ENCODE measurements at regions not wholly inside any gene's neighbourhood (a gene's known extent, or its start where the extent isn't known, plus 50 kb on each side); places are given as distances from the start of the nearest gene placed in this dataset.

DNA sequence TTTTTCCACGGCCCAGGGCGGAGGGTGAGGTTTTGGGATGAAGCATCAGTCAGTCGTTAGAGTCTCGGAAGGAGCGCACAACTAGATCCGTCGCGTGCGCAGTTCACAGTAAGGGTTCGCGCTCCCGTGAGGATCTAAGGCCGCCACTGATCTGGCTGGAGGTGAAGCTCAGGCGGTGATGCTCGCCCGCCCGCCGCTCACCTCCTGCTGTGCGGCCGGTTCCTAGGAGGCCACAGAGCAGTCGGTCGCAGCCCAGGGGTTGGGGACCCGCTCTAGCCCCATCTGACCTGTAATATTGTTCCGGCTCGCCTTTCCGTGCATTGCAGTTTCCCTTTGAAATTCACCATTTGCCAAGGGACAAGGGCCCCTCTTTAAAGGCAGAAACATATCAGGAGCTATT is 244.7 kb downstream of the TFAP2C start:
- Histone ChIP-seq H3F3A (ENCODE audit: low read length, unreplicated experiment) (no peaks in the 10 kb centered on the region), H3K4me2 (ENCODE audit: low read length) (no peak overlapping the region), H3K9me3 (ENCODE audit: low read length) (no peaks in the 10 kb centered on the region), H3K27ac (ENCODE audit: low read length) (no peak overlapping the region), H3K9me2 (replicated peaks; ENCODE audit: low read length) (no peaks in the 10 kb centered on the region), H3K79me2 (ENCODE audit: low read length) (no peaks in the 10 kb centered on the region), H3K4me3 (ENCODE audit: low read length) (no peak overlapping the region), H4K20me1 (ENCODE audit: low read length) (no peaks in the 10 kb centered on the region), H3K36me3 (ENCODE audit: low read depth, low read length) (no peaks in the 10 kb centered on the region), H2AFZ (ENCODE audit: low read length) (no peak overlapping the region), H3K4me1 (ENCODE audit: insufficient read depth, low read length) (peaks cover 18% of the 10 kb centered on the region), H3K27me3 (ENCODE audit: low read length) (no peaks in the 10 kb centered on the region), H3K9ac (ENCODE audit: low read length) (no peak overlapping the region)
- intact Hi-C loops (cut with micrococcal nuclease), result loop anchor here (2.0 kb wide), 1 partner anchor 85 kb away; no protein-coding TSS in a partner anchor
- BruUV-seq (replicated peaks), result no TSS peak
- CTCF ChIA-PET, result no interaction called here
- POLR2A ChIA-PET (ENCODE audit: unreplicated experiment), result no interaction called here
- TF ChIP-seq EZH2 (IDR thresholded peaks at IDR 0.05; ENCODE audit: low read length, unreplicated experiment), result no peak
- DNase-seq (no peak), ATAC-seq (no peak)

GRCh38 chr20:56875052-56875659 is 246.1 kb downstream of the TFAP2C start:
- BruUV-seq (replicated peaks), result no TSS peak
- H3K4me3 ChIP-seq (ENCODE audit: low read length), result peak overlapping the region; percentile 6; the same call in 1 of the 2 replicates
- peaks cover 18% of the 10 kb centered on the region for H3K4me1 ChIP-seq (ENCODE audit: insufficient read depth, low read length)
- no peak overlapping the region for H3K9ac ChIP-seq (ENCODE audit: low read length)
- ATAC-seq, result peak; percentile 99
- H3K9me2 ChIP-seq (replicated peaks; ENCODE audit: low read length), result no peaks in the 10 kb centered on the region
- peak overlapping the region; percentile 65 for H3K4me2 ChIP-seq (ENCODE audit: low read length)
- no peaks in the 10 kb centered on the region for H3K79me2 ChIP-seq (ENCODE audit: low read length)
- H4K20me1 ChIP-seq (ENCODE audit: low read length), result no peaks in the 10 kb centered on the region
- TF ChIP-seq CTCF (conservative IDR thresholded peaks at IDR 0.05; ENCODE audit: low read depth, low read length) (no peak), EZH2 (IDR thresholded peaks at IDR 0.05; ENCODE audit: low read length, unreplicated experiment) (no peak), EZH2phosphoT487 (IDR thresholded peaks at IDR 0.05; ENCODE audit: borderline replicate concordance, low read length) (no peak)
- ChIA-PET POLR2A (ENCODE audit: unreplicated experiment) (interaction anchor here (0.7 kb wide), 1 partner anchor 161 kb away, joined by 3 read pairs; no protein-coding TSS in a partner anchor), CTCF (no interaction called here)
- peak; percentile 99 for DNase-seq
- H3K27ac ChIP-seq (ENCODE audit: low read length), result peak overlapping the region; percentile 53
- intact Hi-C loops (cut with micrococcal nuclease), result loop anchor here (2.0 kb wide), 1 partner anchor 86 kb away; no protein-coding TSS in a partner anchor
- H3K9me3 ChIP-seq (ENCODE audit: low read length), result no peaks in the 10 kb centered on the region
- no peaks in the 10 kb centered on the region for H3F3A ChIP-seq (ENCODE audit: low read length, unreplicated experiment)
- peak overlapping the region; percentile 64 for H2AFZ ChIP-seq (ENCODE audit: low read length)
- no peaks in the 10 kb centered on the region for H3K27me3 ChIP-seq (ENCODE audit: low read length)
- H3K36me3 ChIP-seq (ENCODE audit: low read depth, low read length), result no peaks in the 10 kb centered on the region

- TF ChIP-seq CTCF (conservative IDR thresholded peaks at IDR 0.05; ENCODE audit: low read depth, low read length) (no peak), EZH2phosphoT487 (IDR thresholded peaks at IDR 0.05; ENCODE audit: borderline replicate concordance, low read length) (no peak), EZH2 (IDR thresholded peaks at IDR 0.05; ENCODE audit: low read length, unreplicated experiment) (no peak)
- Histone ChIP-seq H3K27ac (ENCODE audit: low read length) (peak overlapping the region; percentile 53; the same call in 1 of the 2 replicates), H3K27me3 (ENCODE audit: low read length) (no peaks in the 10 kb centered on the region), H3K9ac (ENCODE audit: low read length) (no peak overlapping the region), H3K36me3 (ENCODE audit: low read depth, low read length) (no peaks in the 10 kb centered on the region), H3K9me3 (ENCODE audit: low read length) (no peaks in the 10 kb centered on the region), H4K20me1 (ENCODE audit: low read length) (no peaks in the 10 kb centered on the region), H3K9me2 (replicated peaks; ENCODE audit: low read length) (no peaks in the 10 kb centered on the region), H3K4me2 (ENCODE audit: low read length) (peak overlapping the region; percentile 65; the same call in 1 of the 2 replicates), H3K79me2 (ENCODE audit: low read length) (no peaks in the 10 kb centered on the region), H3K4me1 (ENCODE audit: insufficient read depth, low read length) (peaks cover 18% of the 10 kb centered on the region), H3F3A (ENCODE audit: low read length, unreplicated experiment) (no peaks in the 10 kb centered on the region), H2AFZ (ENCODE audit: low read length) (no peak overlapping the region), H3K4me3 (ENCODE audit: low read length) (no peak overlapping the region)
- ChIA-PET POLR2A (ENCODE audit: unreplicated experiment) (no interaction called here), CTCF (no interaction called here)
- intact Hi-C loops (cut with micrococcal nuclease), result loop anchor here (2.0 kb wide), 1 partner anchor 87 kb away; no protein-coding TSS in a partner anchor
- BruUV-seq (replicated peaks), result no TSS peak
- ATAC-seq (no peak), DNase-seq (no peak)
Observed at GRCh38 chr20:56875803-56876202, 246.7 kb downstream of the TFAP2C start.

Measured in PC-3 (cell line).